NT2/D1 (cell line): ENCODE measurements at regions not wholly inside any gene's neighbourhood (a gene's known extent, or its start where the extent isn't known, plus 50 kb on each side); places are given as distances from the start of the nearest gene placed in this dataset.

Experiments
- SUZ12 ChIP-seq: IDR thresholded peaks from 2 replicates; pipeline ENCODE4 v1.6.1; 2011; ENCODE audit not compliant: insufficient read length, insufficient read depth; ENCODE audit errors: extremely low read depth
- YY1 ChIP-seq: IDR thresholded peaks from 2 replicates; pipeline ENCODE4 v1.6.1; 2011; ENCODE audit not compliant: insufficient read length, insufficient read depth
- ZNF274 ChIP-seq: IDR thresholded peaks from 2 replicates; pipeline ENCODE4 v1.6.1; 2011; ENCODE audit warnings: mild to moderate bottlenecking, low read depth, low read length

- TF ChIP-seq ZNF274 (no peak), YY1 (no peak), SUZ12 (no peak)
These were observed 163.0 kb upstream of the TET2 start for GRCh38 chr4:104983615-104984179.
